ENCODE measurements at regions not wholly inside any gene's neighbourhood (a gene's known extent, or its start where the extent isn't known, plus 50 kb on each side); places are given as distances from the start of the nearest gene placed in this dataset.

DNA sequence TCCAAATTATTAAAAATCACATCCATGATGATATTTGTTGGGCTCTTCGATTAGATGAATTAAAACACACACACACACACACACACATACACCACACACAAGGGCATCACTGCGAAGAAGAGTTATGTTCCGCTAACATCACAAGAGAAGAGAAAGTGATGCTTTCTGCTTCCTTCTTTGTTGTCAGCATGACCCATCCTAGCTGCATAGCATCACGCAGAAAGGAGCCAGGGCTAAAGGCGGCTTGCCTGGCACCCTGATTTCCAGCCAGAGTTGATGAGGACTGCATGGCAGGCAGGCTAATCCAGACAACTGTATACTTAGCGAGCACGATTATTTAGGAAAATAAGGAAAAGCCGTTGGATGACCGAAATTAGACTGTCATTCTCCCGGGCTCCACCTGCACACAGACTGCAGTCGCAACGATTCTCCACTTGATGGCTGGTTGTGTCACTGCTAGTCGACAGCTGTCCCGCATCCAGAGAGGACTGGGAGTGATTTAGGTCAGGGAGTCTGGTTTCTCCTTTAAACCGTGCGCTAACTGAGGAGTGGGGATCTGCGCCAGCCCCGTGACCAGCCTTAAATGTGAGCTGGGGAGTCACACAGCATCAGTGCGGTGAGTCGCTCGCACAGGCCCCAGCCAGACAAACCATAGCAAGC lies 70.6 kb upstream of the SOX4 start:
- DNase-seq (ENCODE audit: low read depth) = no peak
- no peak for TF ChIP-seq CTCF (IDR thresholded peaks at IDR 0.05; ENCODE audit: control insufficient read depth, insufficient read depth, low read depth, low read length, missing control alignments)
- no peak overlapping the region for H3K4me3 ChIP-seq (ENCODE audit: control insufficient read depth, low read depth, low read length)

GRCh38 chr6:21523652-21524051 lies 69.9 kb upstream of the SOX4 start:
- no peak for DNase-seq (ENCODE audit: low read depth)
- H3K4me3 ChIP-seq (ENCODE audit: control insufficient read depth, low read depth, low read length) = no peak overlapping the region
- TF ChIP-seq CTCF (IDR thresholded peaks at IDR 0.05; ENCODE audit: control insufficient read depth, insufficient read depth, low read depth, low read length, missing control alignments) = no peak

- DNase-seq (ENCODE audit: low read depth) = no peak
- TF ChIP-seq CTCF (IDR thresholded peaks at IDR 0.05; ENCODE audit: control insufficient read depth, insufficient read depth, low read depth, low read length, missing control alignments) = no peak
- H3K4me3 ChIP-seq (ENCODE audit: control insufficient read depth, low read depth, low read length) = no peak overlapping the region
Measured at GRCh38 chr6:21524201-21524600, 69.3 kb upstream of the SOX4 start.

- no peak for DNase-seq (ENCODE audit: low read depth)
- no peak overlapping the region for H3K4me3 ChIP-seq (ENCODE audit: control insufficient read depth, low read depth, low read length)
- no peak for TF ChIP-seq CTCF (IDR thresholded peaks at IDR 0.05; ENCODE audit: control insufficient read depth, insufficient read depth, low read depth, low read length, missing control alignments)
Measured at GRCh38 chr6:21526974-21527373, 66.6 kb upstream of the SOX4 start.

DNA sequence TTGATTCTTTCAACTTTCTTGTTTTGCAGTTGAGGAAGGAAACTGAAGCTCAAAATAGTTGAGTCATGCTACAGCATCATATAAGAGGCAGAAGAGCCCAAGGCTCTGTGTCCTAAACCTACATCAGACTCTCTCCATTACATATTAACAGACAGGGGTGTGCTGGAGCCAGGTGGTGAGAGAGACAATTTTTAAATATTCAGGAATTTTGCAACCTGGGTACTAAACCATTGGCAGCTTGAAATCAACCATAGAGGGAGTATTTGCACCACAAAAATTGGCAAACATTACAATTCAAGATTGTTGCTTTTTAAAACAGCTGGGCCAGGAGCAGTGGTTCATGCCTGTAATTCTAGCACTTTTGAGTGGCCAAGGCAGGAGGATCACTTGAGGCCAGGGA lies 65.8 kb upstream of the SOX4 start:
- H3K4me3 ChIP-seq (ENCODE audit: control insufficient read depth, low read depth, low read length) = no peak overlapping the region
- no peak for TF ChIP-seq CTCF (IDR thresholded peaks at IDR 0.05; ENCODE audit: control insufficient read depth, insufficient read depth, low read depth, low read length, missing control alignments)
- no peak for DNase-seq (ENCODE audit: low read depth)

DNA sequence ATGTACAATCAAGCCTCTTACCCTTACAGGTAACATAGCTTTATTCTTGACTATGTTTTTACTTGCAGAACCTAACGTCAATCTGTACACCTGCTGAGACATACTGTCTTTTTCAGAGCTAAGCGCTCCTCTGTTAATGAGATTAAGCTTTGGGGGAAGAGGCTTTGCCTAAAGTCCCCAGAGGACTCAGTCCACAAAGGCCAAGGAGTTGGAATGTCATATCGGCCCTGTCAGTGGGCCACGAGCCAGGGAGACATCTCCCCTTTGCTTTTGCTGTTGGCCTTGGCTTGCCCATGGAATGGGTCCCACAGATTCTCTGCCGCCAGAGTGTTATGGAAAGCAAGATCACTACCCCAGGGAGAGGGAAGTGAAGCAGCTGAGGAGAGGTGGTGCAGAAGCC lies 64.1 kb upstream of the SOX4 start:
- DNase-seq (ENCODE audit: low read depth) = no peak
- no peak for TF ChIP-seq CTCF (IDR thresholded peaks at IDR 0.05; ENCODE audit: control insufficient read depth, insufficient read depth, low read depth, low read length, missing control alignments)
- no peak overlapping the region for H3K4me3 ChIP-seq (ENCODE audit: control insufficient read depth, low read depth, low read length)

- H3K4me3 ChIP-seq (ENCODE audit: control insufficient read depth, low read depth, low read length) = no peak overlapping the region
- no peak for DNase-seq (ENCODE audit: low read depth)
- TF ChIP-seq CTCF (IDR thresholded peaks at IDR 0.05; ENCODE audit: control insufficient read depth, insufficient read depth, low read depth, low read length, missing control alignments) = no peak
Measured at GRCh38 chr6:21531393-21531792, 62.2 kb upstream of the SOX4 start.
